H9 (cell line): ENCODE measurements at regions not wholly inside any gene's neighbourhood (a gene's known extent, or its start where the extent isn't known, plus 50 kb on each side); places are given as distances from the start of the nearest gene placed in this dataset.
"Not testable (repeated sequence)": the region's sequence is repeated elsewhere in the genome, so short reads cannot be mapped to it uniquely, and the experiment has no call there.

Experiments
- DNase-seq: peaks from one replicate; pipeline ENCODE4 v3.0.0-alpha.2; 2017
- H2AFZ ChIP-seq: one replicate; pipeline ENCODE4 v1.6.1; 2013; ENCODE audit warnings: mild to moderate bottlenecking, low read length, control low read depth, moderate library complexity
- H2AK5ac ChIP-seq: 2 replicates; pipeline ENCODE4 v1.6.1; 2013; ENCODE audit warnings: low read length, control low read depth, mixed read lengths; ENCODE audit not compliant: insufficient read length
- H2BK120ac ChIP-seq: one replicate; pipeline ENCODE4 v1.6.1; 2013; ENCODE audit warnings: low read depth, mild to moderate bottlenecking, low read length, control low read depth, inconsistent platforms; ENCODE audit not compliant: poor library complexity, severe bottlenecking
- H2BK12ac ChIP-seq: 2 replicates; pipeline ENCODE4 v1.6.1; 2013; ENCODE audit warnings: low read length, control low read depth, mixed read lengths, low read depth; ENCODE audit not compliant: insufficient read length
- H2BK15ac ChIP-seq: 2 replicates; pipeline ENCODE4 v1.6.1; 2013; ENCODE audit warnings: low read depth, low read length, control low read depth
- H2BK20ac ChIP-seq: one replicate; pipeline ENCODE4 v1.6.1; 2013; ENCODE audit warnings: low read depth, mild to moderate bottlenecking, low read length, control low read depth, inconsistent platforms; ENCODE audit not compliant: poor library complexity, severe bottlenecking
- H2BK5ac ChIP-seq: 2 replicates; pipeline ENCODE4 v1.6.1; 2013; ENCODE audit warnings: low read length, control low read depth, mixed read lengths; ENCODE audit not compliant: insufficient read length
- H3K14ac ChIP-seq: 2 replicates; pipeline ENCODE4 v1.6.1; 2013; ENCODE audit warnings: low read length, control low read depth; ENCODE audit not compliant: insufficient read depth
- H3K18ac ChIP-seq: 2 replicates; pipeline ENCODE4 v1.6.1; 2013; ENCODE audit warnings: low read depth, mild to moderate bottlenecking, mixed read lengths, low read length, control low read depth; ENCODE audit not compliant: insufficient read length
- H3K23ac ChIP-seq: 2 replicates; pipeline ENCODE4 v1.6.1; 2013; ENCODE audit warnings: low read length, control low read depth, mixed read lengths, low read depth; ENCODE audit not compliant: insufficient read length
- H3K23me2 ChIP-seq: 2 replicates; pipeline ENCODE4 v1.6.1; 2013; ENCODE audit warnings: low read depth, mild to moderate bottlenecking, mixed read lengths, low read length, control low read depth; ENCODE audit not compliant: insufficient read length, poor library complexity, severe bottlenecking
- H3K27ac ChIP-seq: 2 replicates; pipeline ENCODE4 v1.5.1; 2013; ENCODE audit warnings: low read length, control low read depth, mixed read lengths, low read depth; ENCODE audit not compliant: insufficient read length
- H3K27me3 ChIP-seq: 2 replicates; pipeline ENCODE4 v1.6.1; 2013; ENCODE audit warnings: low read length, control low read depth, inconsistent platforms; ENCODE audit not compliant: insufficient read depth
- H3K4ac ChIP-seq: 2 replicates; pipeline ENCODE4 v1.6.1; 2013; ENCODE audit warnings: low read depth, mild to moderate bottlenecking, control low read depth, inconsistent platforms, low read length, moderate library complexity
- H3K4me1 ChIP-seq: 2 replicates; pipeline ENCODE4 v1.6.1; 2013; ENCODE audit warnings: low read length, control low read depth, inconsistent platforms; ENCODE audit not compliant: insufficient read depth
- H3K4me2 ChIP-seq: 2 replicates; pipeline ENCODE4 v1.6.1; 2013; ENCODE audit warnings: low read length, control low read depth, mixed read lengths; ENCODE audit not compliant: insufficient read length, insufficient read depth
- H3K56ac ChIP-seq: 2 replicates; pipeline ENCODE4 v1.6.1; 2013; ENCODE audit warnings: low read depth, mild to moderate bottlenecking, mixed read lengths, low read length, control low read depth; ENCODE audit not compliant: insufficient read length
- H3K79me1 ChIP-seq: 2 replicates; pipeline ENCODE4 v1.6.1; 2013; ENCODE audit warnings: low read depth, mild to moderate bottlenecking, moderate library complexity, low read length, control low read depth, inconsistent platforms; ENCODE audit not compliant: insufficient read depth, poor library complexity, severe bottlenecking
- H3K79me2 ChIP-seq: 2 replicates; pipeline ENCODE4 v1.6.1; 2013; ENCODE audit warnings: low read length, control low read depth, inconsistent platforms; ENCODE audit not compliant: insufficient read depth
- H3K9ac ChIP-seq: 2 replicates; pipeline ENCODE4 v1.6.1; 2013; ENCODE audit warnings: low read length, control low read depth, mixed read lengths; ENCODE audit not compliant: insufficient read length; ENCODE audit errors: extremely low read depth
- H3K9me3 ChIP-seq: one replicate; pipeline ENCODE4 v1.6.1; 2013; ENCODE audit warnings: low read depth, low read length, inconsistent platforms; ENCODE audit not compliant: control insufficient read depth
- H3T11ph ChIP-seq: one replicate; pipeline ENCODE4 v1.6.1; 2013; ENCODE audit warnings: mild to moderate bottlenecking, low read length, control low read depth, inconsistent platforms
- H4K20me1 ChIP-seq: one replicate; pipeline ENCODE4 v1.6.1; 2013; ENCODE audit not compliant: control insufficient read depth, insufficient read length, insufficient read depth
- H4K5ac ChIP-seq: 2 replicates; pipeline ENCODE4 v1.6.1; 2013; ENCODE audit warnings: low read depth, mild to moderate bottlenecking, mixed read lengths, low read length, control low read depth; ENCODE audit not compliant: insufficient read length
- H4K8ac ChIP-seq: replicated peaks from 2 replicates; pipeline ENCODE4 v1.6.1; 2013; ENCODE audit warnings: low read length, control low read depth, mixed read lengths, low read depth; ENCODE audit not compliant: insufficient read length
- H4K91ac ChIP-seq: 2 replicates; pipeline ENCODE4 v1.6.1; 2013; ENCODE audit warnings: low read depth, mild to moderate bottlenecking, moderate library complexity, mixed read lengths, low read length, control low read depth; ENCODE audit not compliant: insufficient read length
- H3K27ac Mint-ChIP-seq, 3 experiments: 2 replicates in 2 of 3; 3 replicates in 1 of 3; pipeline ENCODE4 v1.8.0; 2020 to 2021; ENCODE audit warnings: mixed read lengths in 3 of 3, mild to moderate bottlenecking in 1 of 3, moderate library complexity in 1 of 3
- H3K27me3 Mint-ChIP-seq: 2 replicates; pipeline ENCODE4 v1.8.0; 2021; ENCODE audit warnings: low read depth, mild to moderate bottlenecking, moderate library complexity, mixed read lengths
- H3K36me3 Mint-ChIP-seq, 3 experiments: 2 replicates in 2 of 3; 3 replicates in 1 of 3; pipeline ENCODE4 v1.8.0; 2020 to 2021; ENCODE audit warnings: low read depth in 3 of 3, mixed read lengths in 3 of 3; ENCODE audit not compliant: insufficient read depth in 1 of 3
- H3K4me1 Mint-ChIP-seq, 2 experiments: 2 replicates each; pipeline ENCODE4 v1.8.0; 2020; ENCODE audit warnings: mixed read lengths in 2 of 2
- H3K4me3 Mint-ChIP-seq, 2 experiments: 2 replicates in 1 of 2; 3 replicates in 1 of 2; pipeline ENCODE4 v1.8.0; 2020 to 2021; ENCODE audit warnings: mild to moderate bottlenecking in 2 of 2, mixed read lengths in 2 of 2, moderate library complexity in 1 of 2
- H3K9me3 Mint-ChIP-seq, 2 experiments: 2 replicates in 1 of 2; 3 replicates in 1 of 2; pipeline ENCODE4 v1.8.0; 2020; ENCODE audit warnings: mild to moderate bottlenecking in 2 of 2, mixed read lengths in 2 of 2, moderate library complexity in 1 of 2
- WGBS: extraction: QIAGEN DNeasy Blood & Tissue Kit; methylation state at CpG from one replicate; pipeline ENCODE4 v1.1.7; 2013; ENCODE audit warnings: missing lambda C conversion rate, low lambda C conversion rate, mixed read lengths; ENCODE audit not compliant: insufficient read length; ENCODE audit errors: extremely low coverage; 5-methylcytosine and 5-hydroxymethylcytosine counted together

- not testable (repeated sequence) for H3K4me2 ChIP-seq, H3K4me1 Mint-ChIP-seq, H2BK20ac ChIP-seq, H2BK5ac ChIP-seq, H4K20me1 ChIP-seq, H4K5ac ChIP-seq, H2BK12ac ChIP-seq, H3K56ac ChIP-seq, H2BK15ac ChIP-seq, H3K27ac Mint-ChIP-seq, H3K27ac ChIP-seq, H4K91ac ChIP-seq, H3K4me1 ChIP-seq, H3T11ph ChIP-seq, H3K18ac ChIP-seq, H3K4me3 Mint-ChIP-seq, DNase-seq, H3K4ac ChIP-seq, H3K79me1 ChIP-seq, H3K9ac ChIP-seq, H3K23ac ChIP-seq, H3K79me2 ChIP-seq, H3K23me2 ChIP-seq, H3K27me3 Mint-ChIP-seq, H3K27me3 ChIP-seq, H3K14ac ChIP-seq, H4K8ac ChIP-seq, H2BK120ac ChIP-seq, H2AFZ ChIP-seq, H2AK5ac ChIP-seq
- Mint-ChIP-seq H3K36me3 (peaks cover 8 to 14% (median 8%) of the 10 kb centered on the region in 3 experiments; a peak in 6 of 7 replicates), H3K9me3 (peaks cover 34 to 61% of the 10 kb centered on the region in 2 experiments)
- WGBS = 100% methylated on average over 2 of the region's 2 CpGs
- H3K9me3 ChIP-seq = peaks cover 19% of the 10 kb centered on the region
Observed at GRCh38 chr17:26966625-26967179, 327.2 kb upstream of the WSB1 start.

GRCh38 chr17:26981845-26982425, 312.0 kb upstream of the WSB1 start:
- H3K9me3 Mint-ChIP-seq = peaks cover 77 to 84% of the 10 kb centered on the region in 2 experiments
- H3K4me1 Mint-ChIP-seq, H3K27ac ChIP-seq, H3K27ac Mint-ChIP-seq, H3K4me3 Mint-ChIP-seq, DNase-seq, H3K27me3 ChIP-seq, H2AFZ ChIP-seq, H2BK5ac ChIP-seq, H3K4ac ChIP-seq, H3T11ph ChIP-seq, H4K20me1 ChIP-seq, H3K4me1 ChIP-seq, H2BK120ac ChIP-seq, H3K4me2 ChIP-seq, H3K23me2 ChIP-seq, H3K23ac ChIP-seq, H3K79me2 ChIP-seq, H3K18ac ChIP-seq, H3K27me3 Mint-ChIP-seq, H2AK5ac ChIP-seq, H2BK12ac ChIP-seq, H3K56ac ChIP-seq, H4K91ac ChIP-seq, H3K79me1 ChIP-seq, H3K9ac ChIP-seq, H4K8ac ChIP-seq, H2BK15ac ChIP-seq, H4K5ac ChIP-seq, H2BK20ac ChIP-seq, H3K14ac ChIP-seq: not testable (repeated sequence)
- no CpG with 5 or more reads among the region's 30 CpGs for WGBS
- H3K9me3 ChIP-seq = peaks cover 43% of the 10 kb centered on the region
- H3K36me3 Mint-ChIP-seq = peaks cover 5 to 34% (median 18%) of the 10 kb centered on the region in 3 experiments; a peak in 6 of 7 replicates
